Tibial nerve (tissue), 4 donors: ENCODE measurements at regions not wholly inside any gene's neighbourhood (a gene's known extent, or its start where the extent isn't known, plus 50 kb on each side); places are given as distances from the start of the nearest gene placed in this dataset.

Experiments
- EP300 ChIP-seq, 2 donors: sonication (generic); formaldehyde crosslinking; IDR thresholded peaks; one replicate each; pipeline ENCODE4 v1.6.1; 2017; ENCODE audit warnings: antibody characterized with exemption in 2 of 2, mild to moderate bottlenecking in 1 of 2
- POLR2A ChIP-seq, 2 donors: fragments of 450-650 bp; IDR thresholded peaks; one replicate each; pipeline ENCODE4 v1.6.1; 2017; ENCODE audit warnings: antibody characterized with exemption in 2 of 2, mild to moderate bottlenecking in 2 of 2, moderate library complexity in 2 of 2
- TF ChIP-seq, protein P1 (sequence below), 5 experiments: fragments of 200-600 bp in 3 of 5; fragments of 450-650 bp in 2 of 5; sonication (generic) in 3 of 5; IDR thresholded peaks; one replicate each; pipeline ENCODE4 v1.5.1; 2016 to 2019; ENCODE audit warnings: antibody characterized with exemption in 5 of 5, mild to moderate bottlenecking in 3 of 5, moderate library complexity in 2 of 5

GRCh38 chr3:166836836-166837235, 543.3 kb downstream of the ZBBX start:
- TF ChIP-seq POLR2A (IDR thresholded peaks at IDR 0.05) (no peak), EP300 (IDR thresholded peaks at IDR 0.05) (no peak)
- TF ChIP-seq, protein P1, sequence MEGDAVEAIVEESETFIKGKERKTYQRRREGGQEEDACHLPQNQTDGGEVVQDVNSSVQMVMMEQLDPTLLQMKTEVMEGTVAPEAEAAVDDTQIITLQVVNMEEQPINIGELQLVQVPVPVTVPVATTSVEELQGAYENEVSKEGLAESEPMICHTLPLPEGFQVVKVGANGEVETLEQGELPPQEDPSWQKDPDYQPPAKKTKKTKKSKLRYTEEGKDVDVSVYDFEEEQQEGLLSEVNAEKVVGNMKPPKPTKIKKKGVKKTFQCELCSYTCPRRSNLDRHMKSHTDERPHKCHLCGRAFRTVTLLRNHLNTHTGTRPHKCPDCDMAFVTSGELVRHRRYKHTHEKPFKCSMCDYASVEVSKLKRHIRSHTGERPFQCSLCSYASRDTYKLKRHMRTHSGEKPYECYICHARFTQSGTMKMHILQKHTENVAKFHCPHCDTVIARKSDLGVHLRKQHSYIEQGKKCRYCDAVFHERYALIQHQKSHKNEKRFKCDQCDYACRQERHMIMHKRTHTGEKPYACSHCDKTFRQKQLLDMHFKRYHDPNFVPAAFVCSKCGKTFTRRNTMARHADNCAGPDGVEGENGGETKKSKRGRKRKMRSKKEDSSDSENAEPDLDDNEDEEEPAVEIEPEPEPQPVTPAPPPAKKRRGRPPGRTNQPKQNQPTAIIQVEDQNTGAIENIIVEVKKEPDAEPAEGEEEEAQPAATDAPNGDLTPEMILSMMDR (IDR thresholded peaks at IDR 0.05) = no peak
